ENCODE measurements at regions not wholly inside any gene's neighbourhood (a gene's known extent, or its start where the extent isn't known, plus 50 kb on each side); places are given as distances from the start of the nearest gene placed in this dataset.

- TF ChIP-seq CTCF (IDR thresholded peaks at IDR 0.05) (no peak), SMC3 (IDR thresholded peaks at IDR 0.05; ENCODE audit: low read depth, low read length) (no peak), JUND (IDR thresholded peaks at IDR 0.05) (no peak), TAF1 (IDR thresholded peaks at IDR 0.05; ENCODE audit: borderline replicate concordance, low read depth, low read length) (no peak), EP300 (IDR thresholded peaks at IDR 0.05; ENCODE audit: borderline replicate concordance in 1 of 2, low read depth in 1 of 2, low read length in 1 of 2) (no peak), MAX (IDR thresholded peaks at IDR 0.05; ENCODE audit: low read depth) (no peak), RFX5 (IDR thresholded peaks at IDR 0.05; ENCODE audit: low read length) (no peak), SIN3A (IDR thresholded peaks at IDR 0.05; ENCODE audit: borderline replicate concordance, low read depth, low read length) (no peak), GABPA (IDR thresholded peaks at IDR 0.05; ENCODE audit: low read depth) (no peak), RXRA (IDR thresholded peaks at IDR 0.05; ENCODE audit: borderline replicate concordance, low read depth) (no peak), ELF1 (IDR thresholded peaks at IDR 0.05) (no peak)
Observed at GRCh38 chr4:57679969-57680368, 569.8 kb upstream of the IGFBP7 start.

Data from SK-N-SH (cell line).